ENCODE measurements at regions not wholly inside any gene's neighbourhood (a gene's known extent, or its start where the extent isn't known, plus 50 kb on each side); places are given as distances from the start of the nearest gene placed in this dataset.

- no peak for DNase-seq (ENCODE audit: low read depth in 2 of 3, low spot score in 2 of 3)
These were observed 370.2 kb downstream of the EN1 start for GRCh38 chr2:118477111-118477862.

- DNase-seq (ENCODE audit: low read depth in 2 of 3, low spot score in 2 of 3): no peak
These were observed 371.7 kb downstream of the EN1 start for GRCh38 chr2:118475622-118476205.

GRCh38 chr2:118474541-118474920, 372.9 kb downstream of the EN1 start:
- no peak for DNase-seq (ENCODE audit: low read depth in 2 of 3, low spot score in 2 of 3)

- DNase-seq (ENCODE audit: low read depth in 2 of 3, low spot score in 2 of 3): no peak
These were observed 373.5 kb downstream of the EN1 start for GRCh38 chr2:118473846-118474540.

- no peak for DNase-seq (ENCODE audit: low read depth in 2 of 3, low spot score in 2 of 3)
These were observed 374.2 kb downstream of the EN1 start for GRCh38 chr2:118473241-118473640.

GRCh38 chr2:118470297-118470696, 377.2 kb downstream of the EN1 start:
- no peak for DNase-seq (ENCODE audit: low read depth in 2 of 3, low spot score in 2 of 3)

- no peak for DNase-seq (ENCODE audit: low read depth in 2 of 3, low spot score in 2 of 3)
These were observed 378.3 kb downstream of the EN1 start for GRCh38 chr2:118469103-118469502.

- DNase-seq (ENCODE audit: low read depth in 2 of 3, low spot score in 2 of 3): no peak
These were observed 376.4 kb downstream of the INSIG2 start for GRCh38 chr2:118464546-118465265.

- no peak for DNase-seq (ENCODE audit: low read depth in 2 of 3, low spot score in 2 of 3)
These were observed 375.8 kb downstream of the INSIG2 start for GRCh38 chr2:118464046-118464445.

GRCh38 chr2:118460425-118460824, 372.2 kb downstream of the INSIG2 start:
- no peak for DNase-seq (ENCODE audit: low read depth in 2 of 3, low spot score in 2 of 3)

GRCh38 chr2:118459426-118459825, 371.2 kb downstream of the INSIG2 start:
- DNase-seq (ENCODE audit: low read depth in 2 of 3, low spot score in 2 of 3): no peak

- DNase-seq (ENCODE audit: low read depth in 2 of 3, low spot score in 2 of 3): no peak
These were observed 369.7 kb downstream of the INSIG2 start for GRCh38 chr2:118457951-118458350.

GRCh38 chr2:118449401-118449800, 361.1 kb downstream of the INSIG2 start:
- DNase-seq (ENCODE audit: low read depth in 2 of 3, low spot score in 2 of 3): no peak

GRCh38 chr2:118443596-118443995, 355.3 kb downstream of the INSIG2 start:
- no peak for DNase-seq (ENCODE audit: low read depth in 2 of 3, low spot score in 2 of 3)

- DNase-seq (ENCODE audit: low read depth in 2 of 3, low spot score in 2 of 3): no peak
These were observed 354.8 kb downstream of the INSIG2 start for GRCh38 chr2:118442996-118443553.

GRCh38 chr2:118442046-118442445, 353.8 kb downstream of the INSIG2 start:
- no peak for DNase-seq (ENCODE audit: low read depth in 2 of 3, low spot score in 2 of 3)

- DNase-seq (ENCODE audit: low read depth in 2 of 3, low spot score in 2 of 3): no peak
These were observed 352.3 kb downstream of the INSIG2 start for GRCh38 chr2:118440404-118441098.

GRCh38 chr2:118437501-118437900, 349.2 kb downstream of the INSIG2 start:
- no peak for DNase-seq (ENCODE audit: low read depth in 2 of 3, low spot score in 2 of 3)

GRCh38 chr2:118431997-118432396, 343.7 kb downstream of the INSIG2 start:
- DNase-seq (ENCODE audit: low read depth in 2 of 3, low spot score in 2 of 3): no peak

- no peak for DNase-seq (ENCODE audit: low read depth in 2 of 3, low spot score in 2 of 3)
These were observed 343.3 kb downstream of the INSIG2 start for GRCh38 chr2:118431586-118431985.

GRCh38 chr2:118431165-118431517, 342.9 kb downstream of the INSIG2 start:
- no peak for DNase-seq (ENCODE audit: low read depth in 2 of 3, low spot score in 2 of 3)

Data from activated CD8-positive, alpha-beta memory T cell treated with anti-CD3 and anti-CD28 coated beads for 48 hours (primary cell).